DMS153 (cell line): ENCODE measurements at regions not wholly inside any gene's neighbourhood (a gene's known extent, or its start where the extent isn't known, plus 50 kb on each side); places are given as distances from the start of the nearest gene placed in this dataset.

Source experiments
- DNase-seq: peaks from one replicate; lab custom pipeline; 2025; lab: John Stamatoyannopoulos, UW

- no peak for DNase-seq
Measured at GRCh38 chr18:54020966-54021365, 203.5 kb downstream of the MBD2 start.

GRCh38 chr18:54020156-54020745 lies 204.2 kb downstream of the MBD2 start:
- DNase-seq = no peak

- no peak for DNase-seq
Measured at GRCh38 chr18:54019641-54020040, 204.8 kb downstream of the MBD2 start.

- no peak for DNase-seq
Measured at GRCh38 chr18:54013452-54013851, 211.0 kb downstream of the MBD2 start.

GRCh38 chr18:54004828-54005227 lies 219.6 kb downstream of the MBD2 start:
- no peak for DNase-seq

GRCh38 chr18:54003195-54003594 lies 221.3 kb downstream of the MBD2 start:
- DNase-seq = no peak

GRCh38 chr18:53997064-53997463 lies 227.4 kb downstream of the MBD2 start:
- DNase-seq = no peak

- DNase-seq = no peak
Measured at GRCh38 chr18:53994016-53994415, 230.5 kb downstream of the MBD2 start.

- DNase-seq = no peak
Measured at GRCh38 chr18:53991805-53992204, 232.7 kb downstream of the MBD2 start.

GRCh38 chr18:53991202-53991601 lies 233.3 kb downstream of the MBD2 start:
- no peak for DNase-seq

GRCh38 chr18:53990485-53990884 lies 234.0 kb downstream of the MBD2 start:
- DNase-seq = no peak

- DNase-seq = no peak
Measured at GRCh38 chr18:53984021-53984420, 240.4 kb downstream of the MBD2 start.

GRCh38 chr18:53971331-53971730 lies 253.1 kb downstream of the MBD2 start:
- DNase-seq = no peak

- no peak for DNase-seq
Measured at GRCh38 chr18:53952700-53953099, 271.8 kb downstream of the MBD2 start.

GRCh38 chr18:53950545-53950944 lies 273.9 kb downstream of the MBD2 start:
- no peak for DNase-seq

GRCh38 chr18:53948991-53949390 lies 275.5 kb downstream of the MBD2 start:
- DNase-seq = no peak

GRCh38 chr18:53947092-53947640 lies 277.3 kb downstream of the MBD2 start:
- peak; percentile 18 for DNase-seq

- no peak for DNase-seq
Measured at GRCh38 chr18:53946594-53946993, 277.9 kb downstream of the MBD2 start.

GRCh38 chr18:53944721-53945120 lies 279.7 kb downstream of the MBD2 start:
- no peak for DNase-seq

- DNase-seq = no peak
Measured at GRCh38 chr18:53943326-53943860, 281.1 kb downstream of the MBD2 start.

GRCh38 chr18:53941601-53942338 lies 282.7 kb downstream of the MBD2 start:
- no peak for DNase-seq

- no peak for DNase-seq
Measured at GRCh38 chr18:53937037-53937436, 287.4 kb downstream of the MBD2 start.

GRCh38 chr18:53935803-53936202 lies 288.7 kb downstream of the MBD2 start:
- no peak for DNase-seq
